Fibroblast of skin of right quadriceps (primary cell): ENCODE measurements at regions not wholly inside any gene's neighbourhood (a gene's known extent, or its start where the extent isn't known, plus 50 kb on each side); places are given as distances from the start of the nearest gene placed in this dataset.

Experiments used
- DNase-seq: peaks from one replicate; pipeline ENCODE4 v3.0.0-alpha.2; 2013

DNA sequence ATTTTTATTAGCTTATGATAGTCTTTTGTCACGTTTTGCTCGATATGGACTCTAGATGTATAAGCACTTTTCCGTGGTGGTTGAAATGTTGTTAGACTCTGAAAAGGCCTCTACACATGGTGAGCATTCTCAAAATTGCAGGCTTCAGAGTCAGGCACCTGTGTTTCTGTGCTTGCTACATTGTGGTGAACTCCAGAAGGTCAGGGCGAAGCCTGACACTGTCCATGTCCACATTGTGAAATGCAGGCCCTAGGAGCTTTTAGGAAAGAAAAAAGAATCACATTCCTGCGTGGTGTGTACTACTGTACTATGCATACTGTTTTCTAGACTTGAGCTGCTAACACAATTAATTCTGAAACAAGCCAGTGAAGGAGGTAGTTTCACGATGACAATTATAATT, 86.3 kb downstream of the HS3ST1 start:
- DNase-seq: no peak

DNA sequence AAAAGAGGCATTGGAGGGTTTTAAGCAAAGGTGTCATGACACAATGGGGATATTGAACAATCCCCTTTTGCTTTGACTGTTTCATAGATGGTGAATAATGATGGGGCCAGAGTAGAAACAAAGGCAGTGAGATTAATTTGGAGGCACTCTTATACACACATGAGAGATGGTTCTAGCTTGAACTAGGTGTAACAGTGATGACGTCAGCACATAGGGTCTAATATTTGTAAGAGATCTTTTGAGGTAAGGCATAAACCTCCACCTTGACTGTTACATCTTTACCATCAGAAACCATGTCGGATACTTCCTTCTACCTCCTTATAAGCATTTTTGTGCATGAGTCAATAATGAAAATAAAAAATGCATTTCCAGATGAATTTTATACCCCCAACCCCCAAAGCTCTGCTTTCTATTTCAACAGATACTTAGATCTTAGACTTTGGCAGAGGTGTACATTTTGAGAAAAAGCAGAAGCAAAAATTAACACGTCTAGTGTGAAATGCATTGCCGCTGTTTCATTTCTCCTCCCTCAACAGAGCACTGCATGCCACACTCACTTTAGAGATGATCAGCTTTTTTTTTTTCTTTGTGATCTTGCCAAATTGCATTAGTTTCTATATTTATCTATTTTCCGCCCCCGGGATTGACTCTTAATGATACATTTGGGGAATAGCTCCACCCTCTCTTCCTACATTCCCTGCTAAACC, 87.2 kb downstream of the HS3ST1 start:
- DNase-seq: no peak

DNA sequence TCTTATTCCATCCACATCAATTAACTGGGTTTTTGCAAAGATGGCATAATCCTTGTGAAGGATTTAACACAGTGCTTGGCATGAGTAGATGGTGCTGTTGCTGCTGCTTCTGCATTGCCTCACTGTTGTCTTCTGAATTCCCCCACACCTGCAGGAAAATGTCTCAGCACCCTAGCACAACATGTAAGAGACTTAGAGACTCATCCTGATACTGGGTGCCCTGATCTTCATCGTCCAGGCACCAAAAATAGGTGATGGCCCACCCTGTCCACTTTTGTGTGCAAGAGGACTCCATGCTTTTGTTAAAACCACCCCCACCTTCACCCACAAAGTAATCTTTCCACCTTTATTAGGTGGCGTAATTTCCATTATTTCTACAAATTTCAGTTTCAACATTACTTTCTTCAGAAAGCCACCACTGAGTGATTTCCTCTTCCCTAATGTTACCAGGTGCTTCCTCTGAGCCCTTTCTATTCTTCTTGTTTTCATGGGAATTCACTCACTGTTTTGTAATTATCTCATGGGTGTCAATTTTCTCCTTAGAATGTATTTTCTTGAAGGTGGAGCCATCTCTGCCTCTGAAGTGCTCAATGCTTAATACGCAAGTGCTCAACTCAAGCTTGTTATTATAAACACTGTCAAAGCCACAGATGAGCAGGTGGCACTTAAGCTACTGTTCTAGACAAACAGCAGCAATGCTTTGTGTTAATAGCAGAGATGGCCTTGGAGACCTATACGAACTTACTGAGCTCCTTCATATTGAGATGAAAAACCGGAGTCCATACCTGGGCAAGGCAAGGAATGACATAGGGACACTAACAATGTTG, 89.5 kb downstream of the HS3ST1 start:
- no peak for DNase-seq

DNA sequence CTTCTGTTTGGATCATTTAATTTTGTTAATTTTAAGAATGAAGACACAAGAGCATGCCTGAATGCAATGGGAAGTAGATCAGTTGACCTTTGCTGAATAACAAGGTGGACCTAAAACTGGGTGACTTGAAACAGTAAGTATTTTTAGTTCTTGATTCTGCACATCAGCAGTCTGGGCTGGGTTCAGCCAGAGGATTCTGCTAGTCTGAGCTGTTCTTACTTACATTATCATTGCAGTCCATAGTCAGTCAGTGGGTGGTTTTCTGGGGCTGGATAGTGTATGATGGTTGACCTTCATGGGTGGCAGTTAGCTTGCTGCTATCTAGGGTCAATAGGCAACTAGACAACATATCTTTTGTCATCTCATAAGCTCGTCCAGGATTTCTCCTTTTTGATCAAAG, 91.4 kb downstream of the HS3ST1 start:
- no peak for DNase-seq

DNA sequence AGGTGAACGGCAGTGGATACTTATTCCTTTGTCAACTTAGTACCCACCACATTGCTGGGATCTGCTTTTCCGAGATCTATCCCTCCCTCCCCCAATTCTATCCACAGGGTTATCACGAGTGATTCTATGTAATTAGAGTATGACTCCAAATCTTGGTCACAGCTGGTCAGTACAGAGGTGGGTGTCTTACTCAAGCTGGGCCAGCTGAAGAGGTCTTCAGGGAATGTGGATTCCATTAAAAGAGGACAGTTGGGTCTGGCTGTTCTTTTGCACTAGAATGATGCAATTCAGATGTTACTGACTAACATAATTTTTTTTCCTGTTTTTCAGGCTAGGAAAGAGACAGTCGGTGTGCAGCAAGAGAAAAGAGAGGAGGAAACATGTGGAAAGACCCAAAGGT, 92.3 kb downstream of the HS3ST1 start:
- no peak for DNase-seq

DNA sequence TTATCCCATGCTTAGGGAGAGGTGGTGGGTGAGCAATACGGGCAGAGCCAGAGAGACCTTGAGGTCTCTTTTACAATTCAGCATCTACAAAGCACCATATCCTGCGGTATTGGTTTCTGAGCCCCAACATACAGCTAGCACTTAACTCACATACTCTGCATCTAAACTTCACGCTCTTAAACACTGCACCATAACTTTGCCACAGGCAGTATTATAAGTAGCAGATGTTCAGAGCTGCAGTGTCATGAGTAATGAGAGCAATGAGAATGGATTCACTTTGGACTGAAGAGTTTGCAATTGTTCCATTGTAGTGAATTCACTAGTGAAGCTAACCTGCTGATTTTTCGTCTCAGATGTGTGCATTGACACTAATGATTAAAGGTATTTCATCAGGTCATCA, 93.8 kb downstream of the HS3ST1 start:
- DNase-seq: no peak

DNA sequence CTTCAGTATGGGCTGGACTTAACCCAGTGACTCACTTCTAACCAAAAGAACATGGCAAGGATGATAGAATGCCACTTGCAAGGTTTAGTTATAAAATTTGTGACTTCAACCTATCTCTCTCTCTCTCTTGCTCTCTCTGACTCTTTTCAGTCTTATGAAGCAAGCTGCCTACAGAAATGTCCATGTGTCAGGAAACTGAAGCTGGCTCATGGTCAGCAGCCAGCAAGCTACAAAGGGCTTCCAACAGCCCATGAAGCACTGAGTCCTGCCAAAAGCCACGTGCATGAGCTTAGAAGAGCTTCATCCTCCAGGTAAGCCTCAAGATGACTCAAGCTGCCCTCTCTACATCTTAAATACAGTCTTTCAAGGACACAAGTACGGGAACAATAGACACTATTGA, 100.3 kb downstream of the HS3ST1 start:
- no peak for DNase-seq

DNA sequence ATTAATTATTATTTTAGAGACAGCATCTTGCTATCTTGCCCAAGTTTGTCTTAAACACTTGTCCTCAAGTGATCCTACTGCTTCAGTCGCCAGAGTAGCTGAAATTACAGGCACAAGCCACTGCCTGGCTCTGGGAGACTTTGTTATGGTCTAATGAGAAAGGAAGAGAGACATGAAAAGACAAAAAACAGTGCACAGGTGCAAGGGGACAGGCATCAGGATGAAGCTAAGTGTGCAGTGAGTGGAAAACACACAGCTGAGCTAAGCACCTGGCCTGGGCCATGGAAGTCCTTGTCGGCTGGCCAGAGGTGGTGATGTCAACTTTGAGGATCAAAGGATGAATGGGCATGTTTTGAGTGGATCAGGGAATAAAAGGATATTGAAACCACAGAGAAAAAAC, 102.7 kb downstream of the HS3ST1 start:
- DNase-seq: no peak

DNA sequence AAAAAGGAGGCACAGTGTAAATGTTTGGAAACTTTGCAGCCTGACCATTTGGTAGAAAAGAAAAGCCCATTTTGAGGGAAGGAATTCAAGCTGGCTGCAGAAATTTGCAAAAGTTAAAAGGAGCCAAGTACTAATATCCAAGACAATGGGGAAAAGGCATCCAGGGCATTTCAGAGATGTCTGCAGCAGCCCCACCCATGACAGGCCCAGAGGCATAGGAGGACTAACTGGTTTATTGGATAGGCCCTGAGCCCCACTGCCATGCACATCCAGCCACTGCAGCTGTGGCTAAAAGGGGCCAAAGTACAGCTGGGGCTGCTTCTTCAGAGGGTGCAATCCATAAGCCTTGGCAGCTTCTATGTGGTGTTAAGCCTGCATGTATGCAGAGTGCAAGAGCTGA, 104.9 kb downstream of the HS3ST1 start:
- DNase-seq: no peak

DNA sequence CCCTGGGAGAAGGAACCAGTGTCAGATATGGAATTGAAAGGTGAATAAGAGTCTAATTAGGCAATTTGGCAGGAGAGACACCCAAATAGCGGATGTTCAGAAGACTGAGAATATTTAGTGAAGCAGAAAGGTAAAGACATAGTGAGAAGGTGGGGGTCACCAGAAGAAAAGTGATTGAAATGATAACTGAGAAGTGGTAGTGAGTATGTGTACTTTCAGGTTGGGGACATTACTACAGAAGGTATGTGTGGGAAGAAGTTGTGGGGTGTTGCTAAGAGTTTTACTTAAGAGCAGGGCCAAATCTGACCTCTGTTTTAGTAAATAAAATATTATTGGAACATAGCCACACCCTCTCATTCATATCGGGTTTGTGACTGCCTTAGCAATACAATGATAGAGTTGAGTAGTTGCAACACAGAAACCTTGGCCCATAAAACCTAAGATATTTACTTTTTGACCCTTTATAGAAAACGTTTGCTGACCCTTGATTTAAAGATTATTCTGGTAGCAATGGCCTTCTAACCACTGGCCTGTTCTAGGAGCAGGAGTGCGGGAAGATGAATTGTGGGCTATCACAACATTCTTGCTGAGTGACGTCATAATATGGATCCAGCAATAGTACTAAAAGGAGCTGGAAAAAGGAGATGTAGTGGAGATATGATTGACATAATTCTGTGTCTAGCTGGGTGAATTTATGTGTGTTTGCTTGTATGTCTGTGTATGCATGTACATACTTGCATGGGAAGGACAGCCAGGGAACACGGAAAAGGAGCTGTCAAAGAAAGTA, 115.3 kb downstream of the HS3ST1 start:
- DNase-seq: no peak

DNA sequence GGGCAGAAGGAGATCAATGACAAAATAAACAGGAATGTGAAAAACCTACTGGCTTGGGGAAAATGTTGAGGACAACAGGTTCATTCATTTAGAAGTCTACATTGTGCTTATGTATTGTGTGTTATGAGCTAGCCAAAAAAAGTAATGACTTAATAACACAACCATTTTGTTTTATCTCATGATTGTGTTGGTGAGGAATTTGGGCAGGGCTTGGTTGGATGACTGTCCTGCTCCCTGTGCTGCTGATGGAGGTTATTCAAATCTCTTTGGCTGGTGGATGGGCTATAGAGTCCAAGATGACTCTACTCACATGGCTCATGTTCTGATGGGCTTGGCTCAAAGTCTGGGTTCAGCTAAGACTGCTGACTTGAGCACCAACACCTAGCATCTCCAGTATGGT, 116.3 kb downstream of the HS3ST1 start:
- DNase-seq: peak; percentile 34

DNA sequence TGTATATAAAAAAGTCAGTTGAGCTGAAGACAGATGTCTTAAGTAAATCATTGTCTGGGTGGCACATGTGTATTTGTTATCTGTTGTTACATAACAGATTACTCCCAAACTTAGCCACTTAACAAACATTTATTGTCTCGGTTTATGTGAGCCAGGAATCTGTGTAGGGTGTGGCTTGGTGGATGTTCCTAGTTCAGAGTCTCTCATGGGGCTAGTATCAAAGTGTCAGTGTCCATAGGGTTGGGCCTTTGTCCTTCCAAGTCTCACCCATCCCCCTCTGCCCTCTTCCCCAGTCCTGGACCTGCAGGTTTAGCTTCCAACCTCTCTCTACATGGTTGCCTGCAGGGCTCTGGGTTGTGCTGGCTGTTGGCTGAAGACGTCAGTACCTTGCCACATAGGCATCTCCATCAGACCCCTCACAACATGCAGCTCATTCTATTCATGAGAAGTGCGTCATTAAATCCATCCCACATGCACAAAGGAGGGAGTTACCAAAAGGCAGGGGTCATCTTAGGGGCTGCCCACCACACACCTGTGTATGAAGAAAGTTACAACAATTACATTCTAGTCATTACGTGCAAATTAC, 127.5 kb downstream of the HS3ST1 start:
- no peak for DNase-seq

DNA sequence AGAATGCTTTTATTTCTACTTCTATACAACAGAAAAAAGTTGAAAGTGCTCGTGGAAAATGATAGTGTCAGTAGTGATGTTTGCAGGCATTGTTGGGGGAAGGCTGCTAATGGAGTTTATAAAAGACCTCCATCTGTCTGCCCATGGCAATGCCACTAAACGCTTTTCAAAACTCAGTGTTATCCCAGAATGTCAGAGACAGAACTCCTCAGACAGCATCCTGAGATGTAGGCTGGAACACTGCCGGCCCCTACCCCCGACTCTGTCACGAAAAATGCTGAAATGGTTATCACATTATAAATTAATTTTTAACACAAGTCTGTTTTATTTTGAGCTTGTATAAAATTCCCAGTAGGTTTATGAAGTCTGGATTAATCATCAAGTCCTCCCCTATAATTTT, 128.9 kb downstream of the HS3ST1 start:
- no peak for DNase-seq

DNA sequence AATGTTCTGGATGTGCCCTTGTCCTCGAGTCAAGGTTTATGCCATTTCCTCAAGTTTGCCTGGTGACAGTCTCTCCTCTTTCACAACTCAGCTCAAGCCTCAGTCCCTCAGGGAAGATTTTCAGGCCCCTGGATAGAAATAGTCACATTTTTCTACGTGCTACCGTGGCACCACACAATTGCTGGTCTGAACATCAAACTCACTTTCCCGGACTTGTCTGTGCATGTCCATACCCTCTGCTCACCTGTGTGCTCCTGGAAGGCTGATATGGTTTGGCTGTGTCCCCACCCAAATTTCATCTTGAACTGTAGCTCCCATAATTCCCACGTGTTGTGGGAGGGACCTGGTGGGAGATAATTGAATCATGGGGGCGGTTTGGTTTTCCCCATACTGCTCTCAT, 129.7 kb downstream of the HS3ST1 start:
- no peak for DNase-seq

DNA sequence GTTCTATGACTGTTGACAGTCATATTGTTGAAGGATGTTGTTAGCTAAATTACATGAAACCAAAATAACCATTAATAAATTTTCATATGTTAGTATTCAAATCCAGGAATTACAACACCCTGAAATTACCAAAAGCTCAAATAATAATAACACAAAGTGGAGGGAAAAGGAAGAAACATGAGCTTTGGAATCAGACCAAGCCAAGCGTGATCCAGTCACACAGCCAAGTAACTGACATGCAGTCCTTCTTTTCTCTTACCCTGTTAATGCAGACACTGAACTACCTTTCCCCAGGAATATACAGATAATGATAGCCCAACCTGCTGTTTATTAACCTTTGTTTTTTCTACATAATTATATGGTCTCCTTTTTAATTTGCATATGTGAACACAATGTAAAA, 130.2 kb downstream of the HS3ST1 start:
- DNase-seq: no peak

DNA sequence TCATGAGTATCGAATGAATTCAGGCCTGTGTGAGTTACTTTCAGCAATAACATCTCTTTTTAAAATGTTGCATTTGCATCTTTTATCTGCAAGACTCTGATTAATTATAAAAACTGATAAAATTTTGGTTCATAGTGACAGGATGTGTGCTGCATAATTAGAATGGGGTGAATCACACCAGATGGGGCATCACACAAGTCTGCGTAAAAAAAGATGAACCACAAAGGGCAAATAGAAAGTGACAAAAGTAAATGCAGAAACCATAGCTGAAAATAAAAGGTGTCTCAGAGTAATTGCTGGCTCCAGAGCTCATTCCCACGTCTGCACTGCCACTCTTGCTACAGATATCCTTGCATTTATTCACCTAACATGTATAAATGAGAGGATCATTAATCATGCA, 131.1 kb downstream of the HS3ST1 start:
- DNase-seq: no peak

DNA sequence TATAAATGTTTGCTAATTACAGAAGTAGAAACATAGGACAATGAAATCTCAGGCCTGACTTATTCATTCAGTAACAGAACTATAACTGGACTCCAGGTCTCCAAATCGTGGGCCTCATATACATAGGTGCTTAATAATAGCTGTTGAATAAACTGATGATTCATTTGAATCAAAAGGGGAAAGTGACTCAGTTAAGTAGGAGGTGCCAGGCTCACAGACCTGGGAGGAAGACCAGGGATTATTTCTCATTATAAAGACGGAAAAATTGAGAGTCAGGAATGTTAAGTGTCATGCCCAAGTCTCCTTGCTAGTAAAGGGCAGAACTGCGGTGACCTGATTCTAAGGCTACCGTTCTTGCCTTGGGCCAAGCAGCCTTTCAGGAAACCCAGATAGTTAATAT, 131.5 kb downstream of the HS3ST1 start:
- DNase-seq: no peak

DNA sequence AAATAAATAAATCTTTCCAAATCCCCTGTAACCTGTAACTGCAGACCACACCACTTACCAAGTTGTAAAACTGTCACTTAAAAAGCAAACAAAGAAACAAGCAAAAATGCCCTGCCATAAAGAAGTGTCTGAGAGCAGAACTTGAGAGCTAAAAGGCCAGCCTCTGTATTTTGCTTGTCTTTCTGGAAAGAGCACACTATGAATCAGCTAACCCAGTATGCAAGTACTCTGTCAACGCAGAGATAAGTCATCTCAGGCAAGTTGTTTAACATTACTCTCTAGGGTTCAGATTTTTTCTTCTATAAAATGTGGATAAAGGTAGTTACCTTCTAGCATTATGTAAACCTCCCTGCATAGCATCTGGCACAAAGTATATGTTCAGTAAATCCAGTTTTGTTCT, 134.8 kb downstream of the HS3ST1 start:
- DNase-seq: peak; percentile 16

DNA sequence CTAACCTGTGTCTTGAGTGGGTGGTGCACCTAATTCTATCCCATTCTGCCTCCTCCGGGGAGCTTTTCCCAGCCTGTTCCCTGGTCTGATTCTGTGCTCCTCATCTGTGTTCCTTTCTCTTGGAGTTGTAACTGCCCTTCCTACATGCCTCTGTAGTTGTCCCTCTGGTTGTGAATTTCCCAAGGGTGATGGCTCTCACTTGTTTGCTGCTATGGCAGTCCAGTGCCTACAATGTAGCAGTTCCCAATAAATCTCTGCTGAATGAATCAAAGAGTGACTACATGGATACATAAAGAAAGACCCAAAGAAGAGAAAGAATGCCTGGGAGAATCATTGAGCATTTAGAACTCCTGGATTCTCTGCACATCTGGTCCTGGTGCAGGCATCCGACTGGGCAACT, 141.6 kb downstream of the HS3ST1 start:
- no peak for DNase-seq

DNA sequence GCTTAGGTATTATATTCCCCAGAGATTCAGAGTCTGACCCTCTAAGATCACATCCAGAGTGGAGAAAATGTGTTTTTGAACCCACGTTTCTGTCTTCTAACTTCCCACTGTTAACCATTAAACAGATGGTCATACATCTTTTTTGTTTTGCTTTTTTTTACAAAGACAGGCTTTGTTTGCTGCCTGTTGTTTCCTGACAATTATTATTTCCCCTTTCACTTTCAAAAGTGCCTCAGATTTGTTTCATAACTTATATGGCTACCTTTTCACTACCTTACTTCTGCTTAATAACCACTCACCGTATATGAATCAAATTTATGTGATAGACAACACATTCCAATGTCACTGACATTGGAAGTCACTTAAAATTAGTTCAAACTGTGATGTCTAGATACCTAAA, 142.2 kb downstream of the HS3ST1 start:
- no peak for DNase-seq

DNA sequence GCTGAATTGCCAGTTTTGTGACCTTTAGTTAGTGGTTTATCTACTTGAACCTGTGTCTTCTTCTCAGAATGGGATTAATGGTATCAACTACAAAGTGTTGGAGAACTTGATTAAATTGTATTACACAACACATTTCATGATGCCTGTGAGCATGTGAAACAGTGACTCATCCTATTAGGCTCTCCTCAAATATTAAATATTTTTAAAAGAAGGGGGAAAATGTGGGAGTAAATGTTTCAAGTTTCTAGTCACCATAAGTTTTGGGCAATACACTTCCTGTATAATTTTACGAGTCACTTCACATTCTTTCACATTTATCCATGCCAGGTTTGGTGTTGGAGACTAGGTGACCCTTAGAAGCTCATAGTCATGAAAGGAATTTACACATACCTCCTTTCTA, 147.0 kb downstream of the HS3ST1 start:
- DNase-seq: peak; percentile 16

DNA sequence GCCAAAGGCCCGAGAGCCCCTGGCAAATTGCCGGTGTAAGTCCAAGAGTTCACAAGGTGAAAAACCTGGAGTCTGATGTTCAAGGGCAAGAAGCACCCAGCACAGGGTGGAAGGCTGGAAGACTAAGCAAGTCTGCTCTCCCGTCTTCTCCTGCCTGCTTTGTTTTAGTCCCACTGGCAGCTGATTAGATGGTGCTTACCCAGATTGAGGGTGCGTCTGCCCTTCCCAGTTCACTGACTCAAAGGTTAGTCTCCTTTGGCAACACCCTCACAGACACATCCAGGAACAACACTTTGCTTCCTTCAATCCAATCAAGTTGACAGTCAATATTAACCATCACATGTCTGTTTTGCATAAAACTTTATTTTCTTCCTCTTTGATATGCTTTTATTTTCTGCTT, 157.4 kb downstream of the HS3ST1 start:
- DNase-seq: no peak

DNA sequence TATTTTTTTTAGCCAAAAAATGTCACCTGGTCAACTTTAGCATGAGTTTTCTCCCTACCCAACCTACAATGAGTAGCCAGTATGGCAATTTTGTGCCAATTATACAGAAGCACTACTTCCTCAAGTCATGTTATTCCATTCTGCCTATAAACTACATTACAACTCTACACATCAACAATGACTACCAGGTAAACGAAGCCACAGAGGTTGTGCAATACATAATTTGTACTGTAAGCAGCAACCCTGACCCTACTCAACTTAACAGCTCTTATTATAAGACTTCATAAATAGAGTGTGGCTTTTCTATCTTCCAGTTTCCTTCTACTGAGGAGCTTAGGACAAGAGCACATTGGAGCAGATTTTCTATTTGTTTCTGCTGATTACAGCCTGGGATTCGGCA, 160.5 kb downstream of the HS3ST1 start:
- no peak for DNase-seq

DNA sequence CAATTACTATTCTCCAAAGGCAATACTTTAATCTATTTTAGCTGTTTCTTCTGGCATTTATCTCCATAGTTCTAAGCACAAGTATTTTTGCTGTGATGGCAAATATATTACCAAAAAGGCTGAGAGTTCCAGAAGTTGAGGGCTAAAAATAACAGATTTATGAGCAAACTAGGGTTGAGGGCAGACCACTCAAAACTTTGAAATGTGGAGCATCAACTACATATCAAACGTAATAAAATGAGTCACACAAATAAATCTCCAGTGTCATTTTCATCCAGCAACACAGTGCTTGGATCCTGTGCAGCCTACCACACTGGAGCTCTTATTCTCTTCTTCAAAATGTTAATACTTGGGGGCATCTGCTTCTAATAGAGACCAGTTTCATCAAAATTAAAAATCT, 163.9 kb downstream of the HS3ST1 start:
- DNase-seq: peak; percentile 61
